GM23338 (cell line): ENCODE measurements at regions not wholly inside any gene's neighbourhood (a gene's known extent, or its start where the extent isn't known, plus 50 kb on each side); places are given as distances from the start of the nearest gene placed in this dataset.
"Not testable (repeated sequence)": the region's sequence is repeated elsewhere in the genome, so short reads cannot be mapped to it uniquely, and the experiment has no call there.

Experiments
- EZH2 ChIP-seq: fragments of 200-600 bp; sonication (generic); IDR thresholded peaks from one replicate; pipeline ENCODE4 v1.8.0; 2017; ENCODE audit warnings: antibody characterized with exemption, mild to moderate bottlenecking, low read depth; ENCODE audit not compliant: unreplicated experiment
- EZH2phosphoT487 ChIP-seq: fragments of 200-600 bp; sonication (generic); IDR thresholded peaks from one replicate; pipeline ENCODE4 v1.8.1; 2018; ENCODE audit warnings: antibody characterized with exemption; ENCODE audit not compliant: unreplicated experiment
- POLR2AphosphoS5 ChIP-seq: IDR thresholded peaks from 2 replicates; pipeline ENCODE4 v1.6.1; 2016; ENCODE audit warnings: antibody characterized with exemption, low read depth
- STAT1 ChIP-seq: IDR thresholded peaks from one replicate; pipeline ENCODE4 v1.6.1; 2016; ENCODE audit warnings: antibody characterized with exemption; ENCODE audit not compliant: unreplicated experiment
- TF ChIP-seq, protein P1 (sequence below), 2 experiments: fragments of 200-600 bp in 1 of 2; sonication (generic) in 1 of 2; conservative IDR thresholded peaks; 2 replicates each; pipeline versions ENCODE4 v1.5.1 to v1.6.1; 2016 to 2017; ENCODE audit warnings: antibody characterized with exemption in 2 of 2, low read depth in 2 of 2, mild to moderate bottlenecking in 2 of 2, moderate library complexity in 1 of 2
- TF ChIP-seq, protein P2 (sequence below): IDR thresholded peaks from one replicate; pipeline ENCODE4 v1.6.1; 2018; ENCODE audit warnings: antibody characterized with exemption; ENCODE audit not compliant: unreplicated experiment

DNA sequence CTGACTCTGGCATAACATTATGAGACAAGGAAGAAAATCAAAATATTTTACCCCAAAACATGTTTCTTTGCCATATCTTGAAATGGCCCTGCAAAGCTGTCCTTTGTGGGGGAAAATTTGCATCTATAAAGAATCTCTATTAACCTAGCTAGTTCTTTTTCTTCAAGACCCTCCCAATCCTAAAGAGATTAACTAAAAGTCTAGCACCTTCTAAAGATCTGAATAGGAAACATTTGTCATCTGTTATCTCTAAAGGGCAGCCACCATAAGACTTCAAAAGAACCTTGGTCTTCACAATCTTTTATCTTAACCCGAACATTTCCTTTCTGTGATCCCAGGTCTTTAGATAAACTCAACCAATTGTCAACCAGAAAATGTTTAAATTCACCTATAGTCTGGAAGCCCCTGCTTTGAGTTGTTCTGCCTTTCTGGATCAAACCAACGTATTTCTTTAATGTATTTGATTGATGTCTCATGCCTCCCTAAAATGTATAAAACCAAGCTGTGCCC, 196.9 kb upstream of the ARL4C start:
- TF ChIP-seq, protein P1, sequence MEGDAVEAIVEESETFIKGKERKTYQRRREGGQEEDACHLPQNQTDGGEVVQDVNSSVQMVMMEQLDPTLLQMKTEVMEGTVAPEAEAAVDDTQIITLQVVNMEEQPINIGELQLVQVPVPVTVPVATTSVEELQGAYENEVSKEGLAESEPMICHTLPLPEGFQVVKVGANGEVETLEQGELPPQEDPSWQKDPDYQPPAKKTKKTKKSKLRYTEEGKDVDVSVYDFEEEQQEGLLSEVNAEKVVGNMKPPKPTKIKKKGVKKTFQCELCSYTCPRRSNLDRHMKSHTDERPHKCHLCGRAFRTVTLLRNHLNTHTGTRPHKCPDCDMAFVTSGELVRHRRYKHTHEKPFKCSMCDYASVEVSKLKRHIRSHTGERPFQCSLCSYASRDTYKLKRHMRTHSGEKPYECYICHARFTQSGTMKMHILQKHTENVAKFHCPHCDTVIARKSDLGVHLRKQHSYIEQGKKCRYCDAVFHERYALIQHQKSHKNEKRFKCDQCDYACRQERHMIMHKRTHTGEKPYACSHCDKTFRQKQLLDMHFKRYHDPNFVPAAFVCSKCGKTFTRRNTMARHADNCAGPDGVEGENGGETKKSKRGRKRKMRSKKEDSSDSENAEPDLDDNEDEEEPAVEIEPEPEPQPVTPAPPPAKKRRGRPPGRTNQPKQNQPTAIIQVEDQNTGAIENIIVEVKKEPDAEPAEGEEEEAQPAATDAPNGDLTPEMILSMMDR (conservative IDR thresholded peaks at IDR 0.05; ENCODE audit: low read depth in 2 of 2), result not testable (repeated sequence)
- not testable (repeated sequence) for TF ChIP-seq POLR2AphosphoS5, EZH2, EZH2phosphoT487, STAT1
- TF ChIP-seq, protein P2, sequence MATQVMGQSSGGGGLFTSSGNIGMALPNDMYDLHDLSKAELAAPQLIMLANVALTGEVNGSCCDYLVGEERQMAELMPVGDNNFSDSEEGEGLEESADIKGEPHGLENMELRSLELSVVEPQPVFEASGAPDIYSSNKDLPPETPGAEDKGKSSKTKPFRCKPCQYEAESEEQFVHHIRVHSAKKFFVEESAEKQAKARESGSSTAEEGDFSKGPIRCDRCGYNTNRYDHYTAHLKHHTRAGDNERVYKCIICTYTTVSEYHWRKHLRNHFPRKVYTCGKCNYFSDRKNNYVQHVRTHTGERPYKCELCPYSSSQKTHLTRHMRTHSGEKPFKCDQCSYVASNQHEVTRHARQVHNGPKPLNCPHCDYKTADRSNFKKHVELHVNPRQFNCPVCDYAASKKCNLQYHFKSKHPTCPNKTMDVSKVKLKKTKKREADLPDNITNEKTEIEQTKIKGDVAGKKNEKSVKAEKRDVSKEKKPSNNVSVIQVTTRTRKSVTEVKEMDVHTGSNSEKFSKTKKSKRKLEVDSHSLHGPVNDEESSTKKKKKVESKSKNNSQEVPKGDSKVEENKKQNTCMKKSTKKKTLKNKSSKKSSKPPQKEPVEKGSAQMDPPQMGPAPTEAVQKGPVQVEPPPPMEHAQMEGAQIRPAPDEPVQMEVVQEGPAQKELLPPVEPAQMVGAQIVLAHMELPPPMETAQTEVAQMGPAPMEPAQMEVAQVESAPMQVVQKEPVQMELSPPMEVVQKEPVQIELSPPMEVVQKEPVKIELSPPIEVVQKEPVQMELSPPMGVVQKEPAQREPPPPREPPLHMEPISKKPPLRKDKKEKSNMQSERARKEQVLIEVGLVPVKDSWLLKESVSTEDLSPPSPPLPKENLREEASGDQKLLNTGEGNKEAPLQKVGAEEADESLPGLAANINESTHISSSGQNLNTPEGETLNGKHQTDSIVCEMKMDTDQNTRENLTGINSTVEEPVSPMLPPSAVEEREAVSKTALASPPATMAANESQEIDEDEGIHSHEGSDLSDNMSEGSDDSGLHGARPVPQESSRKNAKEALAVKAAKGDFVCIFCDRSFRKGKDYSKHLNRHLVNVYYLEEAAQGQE, result not testable (repeated sequence)
